ENCODE measurements at regions not wholly inside any gene's neighbourhood (a gene's known extent, or its start where the extent isn't known, plus 50 kb on each side); places are given as distances from the start of the nearest gene placed in this dataset.
"Not testable (repeated sequence)": the region's sequence is repeated elsewhere in the genome, so short reads cannot be mapped to it uniquely, and the experiment has no call there.

DNA sequence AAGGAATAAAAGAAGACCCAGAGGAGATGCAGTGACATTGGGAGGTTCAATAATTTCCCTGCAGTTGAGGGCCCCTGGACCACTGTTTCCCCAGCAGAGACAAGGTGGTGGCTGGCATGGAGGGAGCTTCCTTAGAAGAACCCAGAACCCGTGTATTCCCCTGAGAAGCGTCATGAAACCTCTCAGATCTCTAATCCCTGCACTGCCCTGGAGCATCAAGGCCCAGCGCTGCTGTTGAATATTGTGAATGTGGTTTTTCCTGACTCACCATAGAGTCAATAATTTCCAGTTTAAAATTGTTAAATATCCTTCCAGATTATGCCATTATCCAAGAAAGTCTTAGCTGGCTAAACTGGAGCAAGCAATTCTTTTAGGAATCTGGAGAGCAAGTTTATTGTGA is 187.2 kb downstream of the LMLN start:
- not testable (repeated sequence) for H3K4me1 ChIP-seq (ENCODE audit: insufficient read depth, low read length, poor library complexity, severe bottlenecking); H3K9me2 ChIP-seq (replicated peaks; ENCODE audit: low read depth, low read length); H4K20me1 ChIP-seq (ENCODE audit: insufficient read depth, low read length, poor library complexity, severe bottlenecking); H2AFZ ChIP-seq (ENCODE audit: low read length); H3K79me2 ChIP-seq (ENCODE audit: insufficient read depth, low read length); H3F3A ChIP-seq (ENCODE audit: low read depth); H3K4me2 ChIP-seq (ENCODE audit: low read depth, low read length, poor library complexity, severe bottlenecking); H3K4me3 ChIP-seq (ENCODE audit: low read length, poor library complexity, severe bottlenecking); H3K27me3 ChIP-seq (ENCODE audit: insufficient read depth, low read length, poor library complexity, severe bottlenecking); H3K9me3 ChIP-seq (ENCODE audit: insufficient read depth, low read depth, low read length); H3K36me3 ChIP-seq (ENCODE audit: insufficient read depth, low read length); H3K9ac ChIP-seq (ENCODE audit: low read depth, low read length, poor library complexity, severe bottlenecking)

- H3K4me2 ChIP-seq (ENCODE audit: low read depth, low read length, poor library complexity, severe bottlenecking); H3K9me2 ChIP-seq (replicated peaks; ENCODE audit: low read depth, low read length); H4K20me1 ChIP-seq (ENCODE audit: insufficient read depth, low read length, poor library complexity, severe bottlenecking); H3K79me2 ChIP-seq (ENCODE audit: insufficient read depth, low read length); H3K4me1 ChIP-seq (ENCODE audit: insufficient read depth, low read length, poor library complexity, severe bottlenecking); H2AFZ ChIP-seq (ENCODE audit: low read length); H3K9ac ChIP-seq (ENCODE audit: low read depth, low read length, poor library complexity, severe bottlenecking); H3K4me3 ChIP-seq (ENCODE audit: low read length, poor library complexity, severe bottlenecking); H3K9me3 ChIP-seq (ENCODE audit: insufficient read depth, low read depth, low read length); H3F3A ChIP-seq (ENCODE audit: low read depth); H3K36me3 ChIP-seq (ENCODE audit: insufficient read depth, low read length); H3K27me3 ChIP-seq (ENCODE audit: insufficient read depth, low read length, poor library complexity, severe bottlenecking): not testable (repeated sequence)
Measured at GRCh38 chr3:198147993-198148392, 188.0 kb downstream of the LMLN start.

GRCh38 chr3:198149904-198150303 is 189.9 kb downstream of the LMLN start:
- H4K20me1 ChIP-seq (ENCODE audit: insufficient read depth, low read length, poor library complexity, severe bottlenecking); H3K9me2 ChIP-seq (replicated peaks; ENCODE audit: low read depth, low read length); H3K4me2 ChIP-seq (ENCODE audit: low read depth, low read length, poor library complexity, severe bottlenecking); H3F3A ChIP-seq (ENCODE audit: low read depth); H3K4me1 ChIP-seq (ENCODE audit: insufficient read depth, low read length, poor library complexity, severe bottlenecking); H3K4me3 ChIP-seq (ENCODE audit: low read length, poor library complexity, severe bottlenecking); H3K36me3 ChIP-seq (ENCODE audit: insufficient read depth, low read length); H3K27me3 ChIP-seq (ENCODE audit: insufficient read depth, low read length, poor library complexity, severe bottlenecking); H3K79me2 ChIP-seq (ENCODE audit: insufficient read depth, low read length); H2AFZ ChIP-seq (ENCODE audit: low read length); H3K9me3 ChIP-seq (ENCODE audit: insufficient read depth, low read depth, low read length); H3K9ac ChIP-seq (ENCODE audit: low read depth, low read length, poor library complexity, severe bottlenecking): not testable (repeated sequence)

DNA sequence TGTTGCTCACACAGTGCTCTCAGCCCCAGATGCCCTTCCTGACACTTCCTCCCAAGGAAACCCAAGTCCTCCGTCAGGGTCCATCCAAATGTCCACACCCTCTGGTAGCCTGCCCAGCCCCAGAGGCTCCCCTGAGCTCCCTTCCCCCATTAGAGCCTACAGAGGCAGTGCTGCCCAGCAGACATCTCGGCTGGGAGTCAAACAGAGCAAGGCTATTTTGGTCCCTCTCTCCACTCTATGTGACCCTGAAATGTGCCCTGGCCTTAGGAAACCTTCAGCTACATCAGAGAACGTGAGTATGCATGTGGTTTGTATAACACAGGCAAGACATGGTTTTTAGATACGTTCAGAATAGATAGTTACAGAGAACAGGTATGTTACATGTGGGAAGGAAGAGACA is 191.8 kb downstream of the LMLN start:
- not testable (repeated sequence) for H3K9me3 ChIP-seq (ENCODE audit: insufficient read depth, low read depth, low read length); H3K4me3 ChIP-seq (ENCODE audit: low read length, poor library complexity, severe bottlenecking); H3F3A ChIP-seq (ENCODE audit: low read depth); H3K27me3 ChIP-seq (ENCODE audit: insufficient read depth, low read length, poor library complexity, severe bottlenecking); H2AFZ ChIP-seq (ENCODE audit: low read length); H4K20me1 ChIP-seq (ENCODE audit: insufficient read depth, low read length, poor library complexity, severe bottlenecking); H3K79me2 ChIP-seq (ENCODE audit: insufficient read depth, low read length); H3K4me1 ChIP-seq (ENCODE audit: insufficient read depth, low read length, poor library complexity, severe bottlenecking); H3K9ac ChIP-seq (ENCODE audit: low read depth, low read length, poor library complexity, severe bottlenecking); H3K9me2 ChIP-seq (replicated peaks; ENCODE audit: low read depth, low read length); H3K36me3 ChIP-seq (ENCODE audit: insufficient read depth, low read length)
- peak overlapping the region; percentile 37 for H3K4me2 ChIP-seq (ENCODE audit: low read depth, low read length, poor library complexity, severe bottlenecking)

GRCh38 chr3:198155771-198156170 is 195.8 kb downstream of the LMLN start:
- not testable (repeated sequence) for H3K9me2 ChIP-seq (replicated peaks; ENCODE audit: low read depth, low read length); H3K4me2 ChIP-seq (ENCODE audit: low read depth, low read length, poor library complexity, severe bottlenecking); H4K20me1 ChIP-seq (ENCODE audit: insufficient read depth, low read length, poor library complexity, severe bottlenecking); H3K79me2 ChIP-seq (ENCODE audit: insufficient read depth, low read length); H3K4me1 ChIP-seq (ENCODE audit: insufficient read depth, low read length, poor library complexity, severe bottlenecking); H3K9me3 ChIP-seq (ENCODE audit: insufficient read depth, low read depth, low read length); H3K4me3 ChIP-seq (ENCODE audit: low read length, poor library complexity, severe bottlenecking); H3F3A ChIP-seq (ENCODE audit: low read depth); H2AFZ ChIP-seq (ENCODE audit: low read length); H3K9ac ChIP-seq (ENCODE audit: low read depth, low read length, poor library complexity, severe bottlenecking); H3K27me3 ChIP-seq (ENCODE audit: insufficient read depth, low read length, poor library complexity, severe bottlenecking); H3K36me3 ChIP-seq (ENCODE audit: insufficient read depth, low read length)

DNA sequence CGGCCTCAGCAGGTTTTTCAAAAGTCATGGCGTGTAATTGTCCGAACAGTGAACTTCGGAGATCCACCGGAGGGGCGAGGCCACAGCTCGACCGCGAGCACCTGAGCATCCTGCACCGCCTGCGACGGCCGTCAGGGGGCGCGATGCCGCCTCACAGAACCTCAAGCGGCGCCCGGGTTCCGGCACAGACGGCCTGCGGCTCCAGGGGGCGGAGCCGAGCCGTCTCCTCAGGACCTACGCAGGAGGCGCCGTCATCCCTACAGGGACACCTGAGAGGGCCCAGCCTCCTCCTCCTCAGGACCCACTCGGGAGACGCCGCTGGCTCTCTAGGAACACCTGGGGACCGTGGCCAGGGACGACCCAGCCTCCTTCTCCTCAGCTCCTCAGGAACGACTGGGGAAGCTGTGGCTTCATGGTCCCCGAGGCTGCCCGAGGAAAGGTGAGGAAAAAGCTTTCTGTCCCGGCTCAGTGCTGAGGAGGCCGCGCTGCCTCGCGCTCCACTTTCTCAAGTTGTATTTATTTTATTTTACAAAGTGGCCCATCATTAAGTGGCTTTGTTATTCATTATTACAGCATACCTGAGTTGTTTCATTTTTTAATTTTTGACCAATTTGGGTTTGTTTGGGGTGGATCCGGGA is 197.3 kb downstream of the LMLN start:
- H3K4me2 ChIP-seq (ENCODE audit: low read depth, low read length, poor library complexity, severe bottlenecking); H2AFZ ChIP-seq (ENCODE audit: low read length); H3F3A ChIP-seq (ENCODE audit: low read depth); H3K4me1 ChIP-seq (ENCODE audit: insufficient read depth, low read length, poor library complexity, severe bottlenecking); H4K20me1 ChIP-seq (ENCODE audit: insufficient read depth, low read length, poor library complexity, severe bottlenecking); H3K4me3 ChIP-seq (ENCODE audit: low read length, poor library complexity, severe bottlenecking); H3K27me3 ChIP-seq (ENCODE audit: insufficient read depth, low read length, poor library complexity, severe bottlenecking); H3K36me3 ChIP-seq (ENCODE audit: insufficient read depth, low read length); H3K9me3 ChIP-seq (ENCODE audit: insufficient read depth, low read depth, low read length); H3K79me2 ChIP-seq (ENCODE audit: insufficient read depth, low read length); H3K9me2 ChIP-seq (replicated peaks; ENCODE audit: low read depth, low read length); H3K9ac ChIP-seq (ENCODE audit: low read depth, low read length, poor library complexity, severe bottlenecking): not testable (repeated sequence)

DNA sequence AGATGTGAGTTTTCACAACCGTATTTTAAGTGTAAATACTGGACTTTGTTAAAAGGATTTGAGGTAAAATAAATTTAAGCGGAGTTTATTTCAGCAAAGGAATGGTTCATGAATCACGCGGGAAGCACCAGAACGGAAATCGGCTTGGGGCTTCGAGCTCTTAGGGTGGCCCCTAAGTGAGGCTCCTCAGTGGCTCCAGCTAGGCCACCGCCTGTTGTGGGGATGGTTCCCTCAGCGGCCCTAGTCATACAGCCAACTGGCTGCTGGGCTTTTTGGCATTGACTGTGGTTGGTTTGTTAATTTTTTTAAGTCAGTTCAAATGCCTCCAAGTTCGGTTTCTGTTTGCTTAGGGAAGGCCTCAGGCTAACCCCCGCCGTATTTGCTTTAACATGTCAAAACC is 198.0 kb downstream of the LMLN start:
- not testable (repeated sequence) for H2AFZ ChIP-seq (ENCODE audit: low read length); H3K79me2 ChIP-seq (ENCODE audit: insufficient read depth, low read length); H3K9me2 ChIP-seq (replicated peaks; ENCODE audit: low read depth, low read length); H3K9me3 ChIP-seq (ENCODE audit: insufficient read depth, low read depth, low read length); H4K20me1 ChIP-seq (ENCODE audit: insufficient read depth, low read length, poor library complexity, severe bottlenecking); H3K9ac ChIP-seq (ENCODE audit: low read depth, low read length, poor library complexity, severe bottlenecking); H3K27me3 ChIP-seq (ENCODE audit: insufficient read depth, low read length, poor library complexity, severe bottlenecking); H3K4me2 ChIP-seq (ENCODE audit: low read depth, low read length, poor library complexity, severe bottlenecking); H3K36me3 ChIP-seq (ENCODE audit: insufficient read depth, low read length); H3K4me3 ChIP-seq (ENCODE audit: low read length, poor library complexity, severe bottlenecking); H3K4me1 ChIP-seq (ENCODE audit: insufficient read depth, low read length, poor library complexity, severe bottlenecking); H3F3A ChIP-seq (ENCODE audit: low read depth)
